Stomach (tissue), 8 donors: ENCODE measurements at regions not wholly inside any gene's neighbourhood (a gene's known extent, or its start where the extent isn't known, plus 50 kb on each side); places are given as distances from the start of the nearest gene placed in this dataset.

Experiments
- DNase-seq, 2 donors: peaks; one replicate each; pipeline versions ENCODE4 v3.0.0 to v3.0.0-alpha.2; 2013 to 2019
- H3K27ac ChIP-seq, 5 donors: fragments of 200-600 bp in 4 of 5; sonication (generic) in 4 of 5; one replicate each; pipeline ENCODE4 v1.5.1; 2013 to 2019; ENCODE audit warnings: mild to moderate bottlenecking in 1 of 5, moderate library complexity in 1 of 5
- H3K27me3 ChIP-seq, 3 donors: fragments of 200-600 bp; sonication (generic); one replicate each; pipeline ENCODE4 v1.5.1; 2017 to 2019; ENCODE audit warnings: mixed run types in 1 of 3
- H3K36me3 ChIP-seq, 4 donors: fragments of 200-600 bp; sonication (generic); 1 replicate in 3 of 4; 2 replicates in 1 of 4; pipeline ENCODE4 v1.5.1; 2016 to 2019
- H3K4me1 ChIP-seq, 4 donors: fragments of 200-600 bp; sonication (generic); one replicate each; pipeline ENCODE4 v1.5.1; 2016 to 2019
- H3K4me3 ChIP-seq, 4 donors: fragments of 200-600 bp; sonication (generic) in 3 of 4; one replicate each; pipeline ENCODE4 v1.5.1; 2016 to 2019; ENCODE audit warnings: mild to moderate bottlenecking in 1 of 4
- H3K9me3 ChIP-seq, 4 donors: fragments of 200-600 bp; sonication (generic); one replicate each; pipeline ENCODE4 v1.5.1; 2016 to 2019
- CTCF ChIP-seq, 7 experiments: fragments of 450-650 bp in 4 of 7; fragments of 200-600 bp in 3 of 7; sonication (generic) in 3 of 7; IDR thresholded peaks; one replicate each; pipeline ENCODE4 v1.5.1; 2016 to 2019; ENCODE audit warnings: antibody characterized with exemption in 7 of 7, control low read depth in 2 of 7, mild to moderate bottlenecking in 1 of 7
- EP300 ChIP-seq: sonication (generic); formaldehyde crosslinking; IDR thresholded peaks from one replicate; pipeline ENCODE4 v1.6.1; 2017; ENCODE audit warnings: antibody characterized with exemption
- POLR2A ChIP-seq, 4 donors: fragments of 450-650 bp; IDR thresholded peaks; one replicate each; pipeline ENCODE4 v1.6.1; 2016; ENCODE audit warnings: antibody characterized with exemption in 4 of 4, control low read depth in 2 of 4, mild to moderate bottlenecking in 1 of 4, moderate library complexity in 1 of 4
- POLR2AphosphoS5 ChIP-seq, 3 donors: sonication (generic); formaldehyde crosslinking; IDR thresholded peaks; one replicate each; pipeline ENCODE4 v1.6.1; 2016; ENCODE audit warnings: antibody characterized with exemption in 3 of 3
- whole genome bisulfite sequencing, 5 donors: extraction: QIAGEN DNeasy Blood & Tissue Kit in 3 of 5; methylation state at CpG; one replicate each; pipeline versions ENCODE4 v1.1.5 to v1.1.7; 2013 to 2018; 5-methylcytosine and 5-hydroxymethylcytosine counted together
- intact Hi-C: fragments of 100-400 bp; cut with DNase I; formaldehyde crosslinking; loops from one replicate; pipeline ENCODE4 v1.15.1; 2023; ENCODE audit warnings: low total_unique reads
- donor health status: healthy with polysubstance abuse.
- donor health status: Bipolar disorder and iron deficiency.
- donor health status: healthy.

- H3K4me3 ChIP-seq: no peak overlapping the region
- no peak for DNase-seq
- H3K9me3 ChIP-seq: no peaks in the 10 kb centered on the region
- no peak overlapping the region for H3K27ac ChIP-seq
- H3K36me3 ChIP-seq: no peaks in the 10 kb centered on the region
- H3K27me3 ChIP-seq: no peaks in the 10 kb centered on the region
- WGBS, 5 donors: 50 to 70% (median 52%) methylated on average over 3 of the region's 3 CpGs
- TF ChIP-seq EP300 (no peak), POLR2A (IDR thresholded peaks at IDR 0.05) (no peak), CTCF (IDR thresholded peaks at IDR 0.05) (no peak), POLR2AphosphoS5 (IDR thresholded peaks at IDR 0.05) (no peak)
- no peaks in the 10 kb centered on the region for H3K4me1 ChIP-seq
- intact Hi-C loops: no loop called here
Measured at GRCh38 chr3:159584421-159584820, 404.2 kb upstream of the IL12A start.

GRCh38 chr3:159586571-159587202 lies 401.9 kb upstream of the IL12A start:
- no peak for TF ChIP-seq POLR2A (IDR thresholded peaks at IDR 0.05)
- TF ChIP-seq CTCF (IDR thresholded peaks at IDR 0.05): no peak
- no peak for TF ChIP-seq EP300
- no peak for TF ChIP-seq POLR2AphosphoS5 (IDR thresholded peaks at IDR 0.05)
- WGBS, 5 donors: 30 to 36% (median 36%) methylated on average over 5 of the region's 5 CpGs
- no peaks in the 10 kb centered on the region for H3K27me3 ChIP-seq
- no peaks in the 10 kb centered on the region for H3K9me3 ChIP-seq
- intact Hi-C loops: no loop called here
- DNase-seq: peak in 1 of 2 donors; percentile 51
- H3K4me1 ChIP-seq: no peaks in the 10 kb centered on the region
- no peaks in the 10 kb centered on the region for H3K36me3 ChIP-seq
- H3K27ac ChIP-seq: no peak overlapping the region
- no peak overlapping the region for H3K4me3 ChIP-seq

GRCh38 chr3:159593927-159594605 lies 394.6 kb upstream of the IL12A start:
- no peak overlapping the region for H3K4me3 ChIP-seq
- H3K9me3 ChIP-seq: peaks cover 0 to 4% (median under 1%) of the 10 kb centered on the region in 4 donors
- intact Hi-C loops: no loop called here
- TF ChIP-seq EP300 (no peak), CTCF (IDR thresholded peaks at IDR 0.05) (no peak), POLR2A (IDR thresholded peaks at IDR 0.05) (no peak), POLR2AphosphoS5 (IDR thresholded peaks at IDR 0.05) (no peak)
- H3K4me1 ChIP-seq: no peaks in the 10 kb centered on the region
- H3K27ac ChIP-seq: no peak overlapping the region
- DNase-seq: peak in 1 of 2 donors; percentile 31
- 22 to 40% (median 28%) methylated on average over 3 of the region's 3 CpGs for WGBS, 5 donors
- H3K36me3 ChIP-seq: no peaks in the 10 kb centered on the region
- no peaks in the 10 kb centered on the region for H3K27me3 ChIP-seq

GRCh38 chr3:159600291-159600690 lies 388.3 kb upstream of the IL12A start:
- Histone ChIP-seq H3K36me3 (no peaks in the 10 kb centered on the region), H3K27ac (no peak overlapping the region), H3K4me3 (no peak overlapping the region), H3K9me3 (peaks cover 8 to 33% (median 20%) of the 10 kb centered on the region in 4 donors), H3K27me3 (no peaks in the 10 kb centered on the region), H3K4me1 (no peaks in the 10 kb centered on the region)
- intact Hi-C loops: no loop called here
- TF ChIP-seq EP300: no peak
- TF ChIP-seq CTCF (IDR thresholded peaks at IDR 0.05): no peak
- no peak for TF ChIP-seq POLR2AphosphoS5 (IDR thresholded peaks at IDR 0.05)
- no peak for TF ChIP-seq POLR2A (IDR thresholded peaks at IDR 0.05)
- DNase-seq: no peak
